Bronchial epithelial cell (primary cell): ENCODE measurements at regions not wholly inside any gene's neighbourhood (a gene's known extent, or its start where the extent isn't known, plus 50 kb on each side); places are given as distances from the start of the nearest gene placed in this dataset.
A peak's percentile ranks its signal among the peaks of the same experiment; 100 is the strongest.

Source experiments
- DNase-seq: peaks from one replicate; pipeline ENCODE4 v3.0.0-alpha.2; 2010; ENCODE audit warnings: low read depth
- FAIRE-seq: peaks from 2 replicates; lab custom pipeline; 2011; peaks lifted over from hg19 to GRCh38; lab: Jason Lieb, UNC
- H3K27me3 ChIP-seq: 2 replicates; pipeline ENCODE4 v1.5.1; 2011; ENCODE audit warnings: low read length; ENCODE audit not compliant: control insufficient read depth, insufficient read depth
- H3K36me3 ChIP-seq: 2 replicates; pipeline ENCODE4 v1.5.1; 2011; ENCODE audit warnings: low read length; ENCODE audit not compliant: control insufficient read depth, insufficient read depth
- H3K4me3 ChIP-seq: 2 replicates; pipeline ENCODE4 v1.5.1; 2011; ENCODE audit warnings: mild to moderate bottlenecking, low read depth, low read length, control low read depth
- CTCF ChIP-seq: IDR thresholded peaks from 2 replicates; pipeline ENCODE4 v1.5.1; 2011; ENCODE audit warnings: mild to moderate bottlenecking, moderate library complexity, low read length, control low read depth, inconsistent platforms; ENCODE audit not compliant: insufficient read depth, severe bottlenecking

GRCh38 chr6:71476371-71476770 is 187.8 kb downstream of the OGFRL1 start:
- no peak overlapping the region for H3K4me3 ChIP-seq
- FAIRE-seq, result no peak
- no peak for DNase-seq
- no peak for TF ChIP-seq CTCF
- H3K27me3 ChIP-seq, result no peaks in the 10 kb centered on the region
- no peaks in the 10 kb centered on the region for H3K36me3 ChIP-seq

GRCh38 chr6:71476872-71477271 is 188.3 kb downstream of the OGFRL1 start:
- DNase-seq (peak; percentile 74), FAIRE-seq (no peak)
- H3K36me3 ChIP-seq, result no peaks in the 10 kb centered on the region
- no peak for TF ChIP-seq CTCF
- no peaks in the 10 kb centered on the region for H3K27me3 ChIP-seq
- H3K4me3 ChIP-seq, result no peak overlapping the region

GRCh38 chr6:71478834-71479541 is 190.4 kb downstream of the OGFRL1 start:
- FAIRE-seq (peak; percentile 28), DNase-seq (peak; percentile 90)

DNA sequence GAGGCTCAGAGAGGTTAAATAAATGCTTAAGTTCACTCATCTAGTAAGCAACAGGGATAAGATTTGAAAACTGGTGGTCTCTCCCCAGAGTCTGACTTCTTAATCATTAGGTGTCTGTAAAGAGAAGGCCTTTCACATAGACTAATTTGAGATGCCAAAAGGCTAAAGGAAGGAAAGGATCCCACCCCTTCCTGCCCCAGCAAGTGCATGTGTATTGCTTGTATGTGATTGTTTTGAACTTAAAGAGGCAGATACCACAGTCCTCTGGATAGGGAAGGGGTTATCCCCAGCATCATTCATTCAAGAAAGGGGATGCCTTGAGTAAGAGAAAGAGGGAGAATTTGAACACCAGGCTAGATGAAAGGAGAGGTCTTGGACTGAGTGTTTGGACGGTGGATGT is 192.0 kb downstream of the OGFRL1 start:
- FAIRE-seq (no peak), DNase-seq (no peak)
- H3K36me3 ChIP-seq, result no peaks in the 10 kb centered on the region
- no peaks in the 10 kb centered on the region for H3K27me3 ChIP-seq
- H3K4me3 ChIP-seq, result no peak overlapping the region
- TF ChIP-seq CTCF, result no peak

More at GRCh38 chr6:71478834-71479541, 190.4 kb downstream of the OGFRL1 start:
- H3K27me3 ChIP-seq, result no peaks in the 10 kb centered on the region
- no peak for TF ChIP-seq CTCF
- H3K36me3 ChIP-seq, result no peaks in the 10 kb centered on the region
- H3K4me3 ChIP-seq, result no peak overlapping the region

GRCh38 chr6:71481011-71481410 is 192.4 kb downstream of the OGFRL1 start:
- no peak for DNase-seq
- TF ChIP-seq CTCF, result no peak
- no peak for FAIRE-seq
- Histone ChIP-seq H3K4me3 (no peak overlapping the region), H3K36me3 (no peaks in the 10 kb centered on the region), H3K27me3 (no peaks in the 10 kb centered on the region)

DNA sequence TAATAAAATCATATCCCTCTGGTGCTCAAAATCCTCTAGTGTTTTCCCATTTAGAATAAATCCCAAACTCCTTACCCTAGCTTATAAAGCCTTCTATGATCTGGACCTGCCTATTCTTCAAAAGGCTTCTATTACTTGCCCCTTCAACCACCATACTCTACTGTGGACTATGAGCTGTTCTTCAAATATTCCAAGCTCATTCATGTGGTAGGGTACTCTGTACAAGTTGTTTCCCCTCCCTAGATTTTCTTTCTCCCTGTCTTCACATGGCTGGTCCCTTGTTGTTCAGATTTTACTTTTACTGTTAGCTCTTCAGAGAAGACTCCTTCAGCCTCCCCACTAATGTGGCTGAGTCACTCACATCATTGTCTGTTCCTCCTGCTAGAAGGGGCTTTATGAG is 193.2 kb downstream of the OGFRL1 start:
- no peak for TF ChIP-seq CTCF
- Histone ChIP-seq H3K4me3 (no peak overlapping the region), H3K36me3 (no peaks in the 10 kb centered on the region), H3K27me3 (no peaks in the 10 kb centered on the region)
- FAIRE-seq, result no peak
- no peak for DNase-seq
